Muscle of leg (tissue), 3 donors: ENCODE measurements at regions not wholly inside any gene's neighbourhood (a gene's known extent, or its start where the extent isn't known, plus 50 kb on each side); places are given as distances from the start of the nearest gene placed in this dataset.
"Not testable (repeated sequence)": the region's sequence is repeated elsewhere in the genome, so short reads cannot be mapped to it uniquely, and the experiment has no call there.

Experiments
- DNase-seq: peaks from one replicate; pipeline ENCODE4 v3.0.0; 2013
- H3K27ac ChIP-seq: one replicate; pipeline ENCODE4 v1.5.1; 2013; ENCODE audit warnings: mild to moderate bottlenecking, low read length, control low read depth
- H3K27me3 ChIP-seq: one replicate; pipeline ENCODE4 v1.6.1; 2013; ENCODE audit warnings: low read length; ENCODE audit not compliant: control insufficient read depth, insufficient read depth
- H3K36me3 ChIP-seq: one replicate; pipeline ENCODE4 v1.6.1; 2013; ENCODE audit warnings: low read length; ENCODE audit not compliant: control insufficient read depth, insufficient read depth
- H3K4me1 ChIP-seq: one replicate; pipeline ENCODE4 v1.6.1; 2013; ENCODE audit warnings: low read length; ENCODE audit not compliant: control insufficient read depth, insufficient read depth
- H3K4me3 ChIP-seq: one replicate; pipeline ENCODE4 v1.5.1; 2013; ENCODE audit warnings: low read length, control low read depth
- H3K9me3 ChIP-seq: replicated peaks from 2 replicates; pipeline ENCODE4 v1.6.1; 2013; ENCODE audit warnings: low read depth, low read length; ENCODE audit not compliant: control insufficient read depth
- WGBS: methylation state at CpG from one replicate; pipeline ENCODE4 v1.1.5; 2013; ENCODE audit warnings: missing lambda C conversion rate; ENCODE audit not compliant: insufficient coverage; 5-methylcytosine and 5-hydroxymethylcytosine counted together

DNA sequence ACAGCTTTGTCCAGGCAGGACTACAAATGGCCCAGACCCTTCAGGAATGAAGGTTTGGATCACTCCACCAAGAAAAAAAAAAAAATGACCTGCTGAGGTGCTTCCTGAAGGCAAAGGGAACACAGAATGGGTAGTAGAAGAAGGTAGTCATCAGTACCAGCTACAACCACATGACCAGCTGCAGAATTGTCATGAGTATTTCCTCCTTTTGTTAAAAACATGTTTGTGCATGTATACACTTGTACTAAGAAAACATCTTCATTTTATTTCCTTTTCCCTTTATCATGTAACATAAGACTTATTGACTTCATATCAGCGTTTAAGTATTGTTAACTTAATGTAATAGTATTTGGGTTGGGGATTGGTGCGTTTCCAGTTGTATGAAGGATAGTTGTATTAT lies 631.6 kb downstream of the FBXO15 start:
- not testable (repeated sequence) for H3K36me3 ChIP-seq, DNase-seq

GRCh38 chr18:73514449-73514848 lies 633.2 kb downstream of the FBXO15 start:
- no peak for DNase-seq
- Histone ChIP-seq H3K27me3 (no peaks in the 10 kb centered on the region), H3K9me3 (peaks cover 4% of the 10 kb centered on the region), H3K27ac (no peak overlapping the region), H3K36me3 (no peaks in the 10 kb centered on the region), H3K4me3 (no peak overlapping the region), H3K4me1 (no peaks in the 10 kb centered on the region)
- 86% methylated on average over 1 of the region's 1 CpG for WGBS

More for the DNA sequence above, 631.6 kb downstream of the FBXO15 start:
- H3K4me1 ChIP-seq, H3K27me3 ChIP-seq, H3K27ac ChIP-seq, H3K4me3 ChIP-seq, H3K9me3 ChIP-seq: not testable (repeated sequence)
- WGBS, result no CpG with 5 or more reads among the region's 2 CpGs

DNA sequence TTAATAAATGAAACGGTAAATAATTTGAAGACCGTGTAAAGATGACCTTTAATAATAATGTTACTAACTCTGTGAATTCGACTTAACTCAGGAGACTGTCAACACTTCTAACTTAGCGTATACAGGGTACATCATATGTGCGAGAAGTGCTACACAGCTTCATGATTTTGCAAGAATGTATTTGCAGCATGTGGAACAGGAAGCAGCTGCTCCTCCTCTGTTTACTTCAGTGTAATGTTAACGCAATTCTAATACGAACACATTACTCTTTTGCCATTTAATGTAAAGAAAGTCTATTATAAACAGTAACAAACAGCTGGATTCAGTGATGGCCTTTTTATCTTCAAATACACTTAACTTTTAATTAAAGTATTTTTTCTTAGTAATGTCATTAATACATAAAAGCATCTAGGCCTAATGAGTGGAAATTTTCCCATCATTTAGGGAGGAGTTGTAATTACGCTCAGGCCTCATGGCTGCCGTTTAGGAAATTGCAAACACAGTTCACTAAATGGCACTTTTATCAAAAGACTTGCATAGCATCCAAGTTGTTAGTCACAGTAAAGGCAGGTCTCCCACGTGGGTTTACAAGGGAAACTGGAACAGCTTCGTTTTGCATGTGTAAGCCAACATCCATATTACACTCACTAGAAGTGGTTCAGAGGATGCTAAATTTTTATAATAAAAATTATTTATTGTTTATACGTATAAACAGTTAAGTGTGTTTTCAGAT lies 635.7 kb downstream of the FBXO15 start:
- Histone ChIP-seq H3K27ac (no peak overlapping the region), H3K27me3 (no peaks in the 10 kb centered on the region), H3K9me3 (peaks cover 4% of the 10 kb centered on the region), H3K4me3 (no peak overlapping the region), H3K4me1 (no peaks in the 10 kb centered on the region), H3K36me3 (no peaks in the 10 kb centered on the region)
- WGBS, result 20% methylated on average over 1 of the region's 12 CpGs
- peak; percentile 29 for DNase-seq

DNA sequence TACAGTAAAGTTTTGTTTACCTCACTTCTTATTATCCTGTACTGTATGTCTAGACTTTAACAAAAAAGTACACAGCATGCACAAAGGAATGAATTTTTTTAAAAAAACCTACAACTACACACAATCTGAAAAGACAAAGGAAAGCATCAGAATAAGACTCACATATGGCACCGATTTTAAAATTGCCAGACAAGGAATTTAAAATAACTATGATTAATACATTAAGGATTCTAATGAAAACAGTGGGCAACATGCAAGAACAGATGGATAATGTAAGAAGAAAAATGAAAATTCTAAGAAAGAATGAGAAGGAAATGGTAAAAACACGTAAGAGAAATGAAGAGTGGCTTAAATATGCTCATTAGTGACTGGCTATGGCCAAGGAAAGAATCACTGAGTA lies 638.2 kb downstream of the FBXO15 start:
- DNase-seq, result no peak
- H3K27me3 ChIP-seq, result no peaks in the 10 kb centered on the region
- H3K36me3 ChIP-seq, result no peaks in the 10 kb centered on the region
- no peak overlapping the region for H3K27ac ChIP-seq
- H3K9me3 ChIP-seq, result peaks cover 2% of the 10 kb centered on the region
- no peak overlapping the region for H3K4me3 ChIP-seq
- H3K4me1 ChIP-seq, result no peaks in the 10 kb centered on the region
- no CpG with 5 or more reads among the region's 2 CpGs for WGBS

DNA sequence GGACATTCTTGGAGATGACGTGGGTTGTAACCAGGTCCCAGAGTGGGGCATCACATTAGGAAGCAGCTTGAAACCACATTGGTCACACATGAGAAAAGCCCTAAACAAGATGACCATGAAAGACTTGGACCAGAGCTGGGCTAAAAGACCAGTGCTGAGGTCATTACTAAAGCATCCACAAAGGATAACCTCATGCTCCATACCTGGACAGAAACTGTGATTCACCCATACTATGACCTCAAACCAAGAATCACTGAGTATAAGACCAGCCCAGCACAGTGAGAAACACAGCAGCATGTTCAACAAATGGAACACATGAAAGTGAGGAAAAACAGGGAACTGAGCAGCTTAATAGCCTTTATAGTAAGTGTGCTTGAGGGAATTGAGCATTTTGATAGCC lies 635.5 kb upstream of the NETO1 start:
- Histone ChIP-seq H3K36me3 (no peaks in the 10 kb centered on the region), H3K4me3 (no peak overlapping the region), H3K9me3 (no peaks in the 10 kb centered on the region), H3K4me1 (no peaks in the 10 kb centered on the region), H3K27ac (no peak overlapping the region), H3K27me3 (no peaks in the 10 kb centered on the region)
- no peak for DNase-seq
- WGBS, result 0% methylated on average over 1 of the region's 1 CpG

- Histone ChIP-seq H3K9me3 (no peaks in the 10 kb centered on the region), H3K4me3 (no peak overlapping the region), H3K27me3 (no peaks in the 10 kb centered on the region), H3K4me1 (no peaks in the 10 kb centered on the region), H3K27ac (no peak overlapping the region), H3K36me3 (no peaks in the 10 kb centered on the region)
- no CpG with 5 or more reads among the region's 2 CpGs for WGBS
- no peak for DNase-seq
Observed at GRCh38 chr18:73487966-73488365, 620.2 kb upstream of the NETO1 start.

GRCh38 chr18:73485166-73485565 lies 617.4 kb upstream of the NETO1 start:
- WGBS, result 57% methylated on average over 1 of the region's 3 CpGs
- DNase-seq, result no peak
- no peaks in the 10 kb centered on the region for H3K4me1 ChIP-seq

DNA sequence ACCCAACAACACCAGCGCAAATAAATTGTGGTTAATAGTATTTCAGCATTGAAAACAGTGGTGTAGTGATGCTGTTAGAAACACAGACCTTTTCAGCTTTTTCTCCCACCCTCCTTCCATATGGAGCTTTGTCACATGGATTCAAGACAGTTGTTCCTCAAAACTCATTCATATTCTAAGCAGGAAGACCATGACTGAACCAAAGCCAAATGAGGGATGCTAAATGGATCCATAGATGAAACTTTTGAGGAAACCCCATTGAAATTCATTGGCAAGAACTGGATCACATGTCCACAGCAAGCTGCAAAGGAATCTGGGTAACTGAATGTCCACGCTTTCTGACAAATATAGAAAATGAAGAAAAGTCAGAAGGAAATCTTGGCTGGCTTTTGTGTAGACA lies 615.1 kb upstream of the NETO1 start:
- no peaks in the 10 kb centered on the region for H3K27me3 ChIP-seq
- H3K4me1 ChIP-seq, result no peaks in the 10 kb centered on the region
- no peaks in the 10 kb centered on the region for H3K9me3 ChIP-seq
- WGBS, result no CpG with 5 or more reads among the region's 2 CpGs
- no peaks in the 10 kb centered on the region for H3K36me3 ChIP-seq
- H3K27ac ChIP-seq, result no peak overlapping the region
- no peak for DNase-seq
- H3K4me3 ChIP-seq, result no peak overlapping the region

More at GRCh38 chr18:73485166-73485565, 617.4 kb upstream of the NETO1 start:
- H3K9me3 ChIP-seq, result no peaks in the 10 kb centered on the region
- H3K4me3 ChIP-seq, result no peak overlapping the region
- no peaks in the 10 kb centered on the region for H3K27me3 ChIP-seq
- H3K27ac ChIP-seq, result no peak overlapping the region
- H3K36me3 ChIP-seq, result no peaks in the 10 kb centered on the region

DNA sequence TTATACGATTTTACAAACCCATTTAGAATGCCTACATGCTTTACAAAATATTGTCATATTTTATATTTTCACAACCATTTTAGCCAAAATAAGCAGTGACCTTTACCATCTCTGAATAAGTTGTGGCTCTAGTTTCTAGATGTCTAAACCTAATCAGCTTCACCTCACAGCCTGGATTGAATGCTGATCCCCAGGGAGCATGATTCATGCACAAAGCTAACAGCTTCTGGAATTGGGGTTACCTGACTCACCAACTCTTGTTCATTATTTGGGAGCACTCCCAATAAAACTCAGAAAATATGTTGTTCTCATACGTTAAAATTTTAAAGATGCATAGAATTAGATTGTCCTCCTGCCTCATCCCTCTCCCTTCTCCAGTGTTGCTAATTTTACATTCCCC lies 611.7 kb upstream of the NETO1 start:
- no peaks in the 10 kb centered on the region for H3K9me3 ChIP-seq
- DNase-seq, result no peak
- H3K36me3 ChIP-seq, result no peaks in the 10 kb centered on the region
- WGBS, result no CpG with 5 or more reads among the region's 2 CpGs
- H3K4me3 ChIP-seq, result no peak overlapping the region
- H3K4me1 ChIP-seq, result no peaks in the 10 kb centered on the region
- H3K27ac ChIP-seq, result no peak overlapping the region
- no peaks in the 10 kb centered on the region for H3K27me3 ChIP-seq

DNA sequence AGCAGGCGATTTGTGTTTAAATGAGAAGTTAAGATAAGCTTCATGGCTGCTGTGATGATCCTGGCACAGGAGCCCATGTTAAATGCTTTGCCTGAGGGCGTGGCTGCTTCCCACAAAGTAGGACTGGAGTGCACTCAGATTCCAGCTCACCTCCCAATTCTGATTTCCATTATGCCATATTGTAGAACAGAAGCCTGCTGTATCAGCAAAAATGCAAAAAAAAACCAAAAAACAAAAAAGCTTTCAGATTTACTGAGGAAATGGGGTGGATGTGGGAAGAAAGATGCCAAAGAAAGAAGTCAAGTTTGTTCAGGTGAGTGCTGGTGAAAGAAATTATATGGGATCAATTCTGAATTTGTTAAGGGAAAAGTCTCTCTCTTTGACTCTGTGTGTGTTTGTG lies 610.4 kb upstream of the NETO1 start:
- Histone ChIP-seq H3K4me3 (no peak overlapping the region), H3K27ac (no peak overlapping the region), H3K27me3 (no peaks in the 10 kb centered on the region), H3K9me3 (no peaks in the 10 kb centered on the region), H3K36me3 (no peaks in the 10 kb centered on the region), H3K4me1 (no peaks in the 10 kb centered on the region)
- no peak for DNase-seq
- no CpG with 5 or more reads among the region's 2 CpGs for WGBS

GRCh38 chr18:73476031-73476430 lies 608.2 kb upstream of the NETO1 start:
- Histone ChIP-seq H3K27ac (no peak overlapping the region), H3K4me3 (no peak overlapping the region), H3K9me3 (no peaks in the 10 kb centered on the region), H3K36me3 (no peaks in the 10 kb centered on the region), H3K4me1 (no peaks in the 10 kb centered on the region), H3K27me3 (no peaks in the 10 kb centered on the region)
- DNase-seq, result no peak
- no CpG with 5 or more reads among the region's 3 CpGs for WGBS
